Smooth muscle cell (in vitro differentiated cells): ENCODE measurements at regions not wholly inside any gene's neighbourhood (a gene's known extent, or its start where the extent isn't known, plus 50 kb on each side); places are given as distances from the start of the nearest gene placed in this dataset.

Experiments
- DNase-seq: peaks from one replicate; lab custom pipeline; 2025; ENCODE audit not compliant: unreplicated experiment; lab: John Stamatoyannopoulos, UW
- H2AFZ ChIP-seq: fragments of 200-600 bp; sonication (generic); 2 replicates; pipeline ENCODE4 v1.6.0; 2016; ENCODE audit warnings: antibody characterized with exemption, low read depth, mild to moderate bottlenecking
- H3F3A ChIP-seq: fragments of 200-600 bp; sonication (generic); 2 replicates; pipeline ENCODE4 v1.6.0; 2017; ENCODE audit warnings: antibody characterized with exemption, low read depth
- H3K27ac ChIP-seq: fragments of 200-600 bp; sonication (generic); 2 replicates; pipeline ENCODE4 v1.5.1; 2016; ENCODE audit warnings: low read depth, mild to moderate bottlenecking
- H3K27me3 ChIP-seq: fragments of 200-600 bp; sonication (generic); 2 replicates; pipeline ENCODE4 v1.6.1; 2016; ENCODE audit warnings: low read depth, mild to moderate bottlenecking
- H3K36me3 ChIP-seq: fragments of 200-600 bp; sonication (generic); 2 replicates; pipeline ENCODE4 v1.5.1; 2016; ENCODE audit warnings: low read depth
- H3K4me1 ChIP-seq: fragments of 200-600 bp; sonication (generic); 2 replicates; pipeline ENCODE4 v1.5.1; 2016; ENCODE audit warnings: low read depth
- H3K4me2 ChIP-seq: fragments of 200-600 bp; sonication (generic); 2 replicates; pipeline ENCODE4 v1.6.0; 2016; ENCODE audit warnings: mild to moderate bottlenecking
- H3K4me3 ChIP-seq: fragments of 200-600 bp; sonication (generic); 2 replicates; pipeline ENCODE4 v1.5.1; 2016; ENCODE audit warnings: mild to moderate bottlenecking
- H3K79me2 ChIP-seq: fragments of 200-600 bp; sonication (generic); 2 replicates; pipeline ENCODE4 v1.6.0; 2016; ENCODE audit warnings: low read depth, mild to moderate bottlenecking
- H3K9ac ChIP-seq: fragments of 200-600 bp; sonication (generic); 2 replicates; pipeline ENCODE4 v1.6.0; 2016; ENCODE audit warnings: low read depth
- H3K9me3 ChIP-seq: fragments of 200-600 bp; sonication (generic); replicated peaks from 2 replicates; pipeline ENCODE4 v1.5.1; 2016; ENCODE audit warnings: low read depth
- H4K20me1 ChIP-seq: fragments of 200-600 bp; sonication (generic); 2 replicates; pipeline ENCODE4 v1.6.0; 2016; ENCODE audit warnings: low read depth
- CTCF ChIP-seq: fragments of 200-600 bp; sonication (generic); IDR thresholded peaks from 2 replicates; pipeline ENCODE4 v1.5.1; 2017; ENCODE audit warnings: borderline replicate concordance, mild to moderate bottlenecking, antibody characterized with exemption; ENCODE audit not compliant: insufficient read depth, poor library complexity, severe bottlenecking
- WGBS: methylation state at CpG from one replicate; pipeline ENCODE4 v1.1.7; 2016; ENCODE audit warnings: low lambda C conversion rate; 5-methylcytosine and 5-hydroxymethylcytosine counted together

- Histone ChIP-seq H2AFZ (no peak overlapping the region), H3K36me3 (no peaks in the 10 kb centered on the region), H3K27me3 (no peaks in the 10 kb centered on the region), H3K4me1 (no peaks in the 10 kb centered on the region), H3K4me3 (no peak overlapping the region), H3K9me3 (peaks cover 3% of the 10 kb centered on the region), H3K27ac (no peak overlapping the region), H3F3A (no peaks in the 10 kb centered on the region), H3K79me2 (no peaks in the 10 kb centered on the region), H3K4me2 (no peak overlapping the region), H3K9ac (no peak overlapping the region), H4K20me1 (no peaks in the 10 kb centered on the region)
- no peak for DNase-seq
- WGBS = 93% methylated on average over 6 of the region's 6 CpGs
- TF ChIP-seq CTCF = no peak
These were observed 68.5 kb upstream of the GATB start for GRCh38 chr4:151829309-151829708.

- H4K20me1 ChIP-seq = no peaks in the 10 kb centered on the region
- no peaks in the 10 kb centered on the region for H3K79me2 ChIP-seq
- no peak overlapping the region for H3K9ac ChIP-seq
- no peak overlapping the region for H3K27ac ChIP-seq
- no peaks in the 10 kb centered on the region for H3K4me1 ChIP-seq
- no peaks in the 10 kb centered on the region for H3F3A ChIP-seq
- no peak for DNase-seq
- no peak overlapping the region for H2AFZ ChIP-seq
- H3K36me3 ChIP-seq = no peaks in the 10 kb centered on the region
- WGBS = 87% methylated on average over 4 of the region's 4 CpGs
- no peak overlapping the region for H3K4me2 ChIP-seq
- TF ChIP-seq CTCF = no peak
- peaks cover 3% of the 10 kb centered on the region for H3K9me3 ChIP-seq
- no peak overlapping the region for H3K4me3 ChIP-seq
- H3K27me3 ChIP-seq = no peaks in the 10 kb centered on the region
These were observed 63.8 kb upstream of the GATB start for GRCh38 chr4:151824656-151825055.

GRCh38 chr4:151822331-151822730, 61.5 kb upstream of the GATB start:
- H2AFZ ChIP-seq = no peak overlapping the region
- DNase-seq = no peak
- no peaks in the 10 kb centered on the region for H3K27me3 ChIP-seq
- no peaks in the 10 kb centered on the region for H3F3A ChIP-seq
- no peak for TF ChIP-seq CTCF
- no peaks in the 10 kb centered on the region for H4K20me1 ChIP-seq
- H3K36me3 ChIP-seq = no peaks in the 10 kb centered on the region
- no peak overlapping the region for H3K4me3 ChIP-seq
- no peaks in the 10 kb centered on the region for H3K79me2 ChIP-seq
- H3K4me1 ChIP-seq = no peaks in the 10 kb centered on the region
- H3K27ac ChIP-seq = no peak overlapping the region
- peaks cover 3% of the 10 kb centered on the region for H3K9me3 ChIP-seq
- no peak overlapping the region for H3K4me2 ChIP-seq
- H3K9ac ChIP-seq = no peak overlapping the region

- Histone ChIP-seq H3K79me2 (no peaks in the 10 kb centered on the region), H4K20me1 (no peaks in the 10 kb centered on the region), H3K27me3 (no peaks in the 10 kb centered on the region), H3K9ac (no peak overlapping the region), H3K27ac (no peak overlapping the region), H3K36me3 (no peaks in the 10 kb centered on the region), H3K4me2 (no peak overlapping the region), H3K4me1 (no peaks in the 10 kb centered on the region), H2AFZ (no peak overlapping the region), H3F3A (no peaks in the 10 kb centered on the region), H3K9me3 (no peaks in the 10 kb centered on the region), H3K4me3 (no peak overlapping the region)
- 90% methylated on average over 3 of the region's 3 CpGs for WGBS
- no peak for DNase-seq
- no peak for TF ChIP-seq CTCF
These were observed 59.2 kb upstream of the GATB start for GRCh38 chr4:151820004-151820403.
